Stimulated activated CD8-positive, alpha-beta memory T cell treated with anti-CD3 and anti-CD28 coated beads, Interleukin-4, amount 100 ng/mL, for 48 hours (primary cell): ENCODE measurements at regions not wholly inside any gene's neighbourhood (a gene's known extent, or its start where the extent isn't known, plus 50 kb on each side); places are given as distances from the start of the nearest gene placed in this dataset.

Experiments
- DNase-seq: peaks from one replicate; pipeline ENCODE4 v3.0.0-alpha.2; 2020

GRCh38 chr12:118866346-118866745 lies 115.0 kb upstream of the SRRM4 start:
- no peak for DNase-seq

DNA sequence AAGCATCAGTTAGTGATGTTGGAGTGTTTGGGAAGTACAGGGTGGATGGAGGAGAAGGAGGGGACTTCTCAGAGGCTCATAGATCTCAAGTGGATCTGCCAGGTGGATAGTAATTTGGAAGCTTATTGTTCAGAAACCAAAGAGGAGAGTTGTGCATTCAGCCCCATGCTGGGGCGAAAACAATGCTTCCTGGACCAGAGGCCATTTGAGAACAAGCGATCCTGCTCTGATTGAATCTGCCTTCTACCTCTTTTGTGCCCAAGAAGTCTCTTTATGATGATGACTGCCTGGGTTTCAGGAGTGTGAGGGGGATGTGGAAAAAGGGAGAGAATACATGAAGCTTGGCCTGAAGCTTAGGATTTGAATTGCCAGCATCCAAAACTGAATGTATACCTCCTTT lies 110.8 kb upstream of the SRRM4 start:
- no peak for DNase-seq

DNA sequence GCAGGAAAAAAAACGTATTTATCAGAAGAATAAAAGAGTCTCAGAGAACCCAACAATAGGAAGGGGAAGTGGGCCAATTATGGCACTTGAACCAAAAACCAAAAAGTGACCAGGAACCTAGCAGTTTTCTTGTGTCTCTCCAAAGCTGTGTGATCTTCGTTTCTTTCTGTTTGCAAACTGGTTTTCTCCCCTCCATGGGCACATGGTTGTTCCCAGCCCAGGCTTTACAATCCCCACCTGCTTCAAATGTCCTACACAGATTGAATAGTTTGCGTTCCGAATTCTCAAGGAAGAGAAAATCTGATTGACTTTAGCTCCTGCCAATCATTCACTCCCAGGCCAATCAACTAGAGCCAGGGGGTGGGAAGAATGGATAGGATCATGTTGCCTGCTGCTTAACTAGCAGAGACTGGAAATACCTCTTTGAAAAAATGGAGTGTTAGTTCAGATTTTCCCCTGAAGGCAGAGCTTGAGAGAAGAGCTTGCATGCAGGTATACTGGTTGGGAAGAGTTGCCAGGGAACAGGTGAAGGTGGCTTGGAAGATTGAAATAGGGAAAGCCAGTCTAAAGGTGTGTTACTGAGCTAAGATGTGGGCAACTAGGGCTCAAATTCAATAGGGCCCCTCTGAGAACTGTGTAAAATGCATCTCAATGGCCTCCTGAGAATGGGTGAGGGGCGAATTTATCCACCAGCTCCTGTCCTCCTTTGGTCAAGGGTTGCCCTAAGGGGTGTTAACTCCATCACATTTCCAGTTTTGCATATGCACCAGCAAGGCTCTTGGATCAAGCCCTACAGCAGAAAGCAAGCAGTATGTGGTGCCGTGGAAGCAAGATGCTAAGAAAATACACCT lies 106.4 kb upstream of the SRRM4 start:
- no peak for DNase-seq

DNA sequence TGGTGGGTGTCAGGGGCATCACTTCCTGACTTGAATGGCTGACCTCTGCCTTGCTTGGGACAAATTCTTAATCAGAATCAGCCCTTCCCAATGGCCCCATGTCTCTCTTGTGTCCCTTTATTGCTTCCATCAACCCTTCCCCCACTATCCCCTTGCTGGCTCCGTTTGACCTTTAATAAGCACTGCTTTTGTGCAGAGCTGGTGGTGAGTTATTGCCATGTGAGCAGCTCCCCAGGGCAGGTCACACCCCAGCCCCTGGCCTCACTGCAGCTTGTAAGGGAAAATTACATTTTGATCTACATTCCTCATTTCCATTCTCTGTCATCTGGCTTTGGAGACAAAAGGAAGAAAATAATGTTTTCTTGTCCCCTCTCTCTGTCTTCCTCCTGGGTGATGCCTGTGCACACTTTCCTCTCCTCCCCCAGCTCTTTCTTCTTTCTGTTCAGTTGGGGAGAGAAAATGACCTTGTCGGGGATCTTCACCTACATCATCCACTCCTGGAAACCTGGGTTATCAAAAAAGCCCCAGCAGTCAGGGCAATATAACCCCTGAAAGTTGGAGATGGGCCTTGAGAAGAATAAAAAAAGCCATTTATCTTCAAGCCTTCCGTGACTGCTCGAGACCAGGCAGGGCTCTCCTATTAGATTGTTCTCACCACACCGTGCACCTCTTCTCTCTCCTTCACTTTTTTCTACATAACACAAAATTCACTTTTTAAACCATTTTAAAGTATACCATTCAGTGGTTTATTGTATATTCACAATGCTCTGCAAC lies 100.4 kb upstream of the SRRM4 start:
- no peak for DNase-seq

- no peak for DNase-seq
These were observed 97.1 kb upstream of the SRRM4 start for GRCh38 chr12:118884226-118884625.

DNA sequence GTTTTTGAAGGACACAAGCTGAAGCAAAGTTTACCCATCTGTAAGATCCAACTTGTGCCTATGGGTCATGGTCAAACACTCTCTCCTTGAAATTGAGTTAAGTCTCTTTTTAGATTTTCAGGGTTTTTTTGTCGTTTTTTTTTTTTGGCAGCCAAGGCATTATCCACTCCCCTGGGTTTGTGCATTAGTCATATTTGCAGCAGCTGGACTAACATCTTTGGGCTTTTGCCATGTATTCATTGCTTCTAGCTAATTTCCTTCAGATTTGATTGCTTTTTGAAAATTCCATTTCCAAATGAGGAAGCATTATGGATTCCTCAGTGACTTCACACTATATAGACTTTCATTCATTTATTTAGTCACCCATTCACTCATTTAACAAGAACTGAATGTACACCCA lies 80.3 kb upstream of the SRRM4 start:
- no peak for DNase-seq

DNA sequence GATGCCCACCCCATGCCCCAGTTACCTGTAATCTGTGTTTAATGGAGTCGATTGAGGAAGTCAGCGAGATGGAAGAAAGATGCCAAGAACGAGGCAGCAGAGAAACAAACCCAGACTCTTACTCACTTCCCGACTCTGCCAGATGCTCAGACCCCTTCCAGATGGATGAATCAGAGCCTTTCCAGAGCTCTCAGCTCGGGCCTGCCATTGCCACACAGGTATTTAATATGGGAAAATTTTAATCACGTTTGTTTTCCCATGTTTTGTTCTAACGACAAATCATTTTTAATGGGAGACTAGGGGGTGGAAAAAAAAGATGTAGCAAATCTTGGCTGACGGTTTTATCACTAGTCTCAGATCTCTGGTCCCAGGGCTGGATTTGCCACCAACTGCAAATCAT lies 72.5 kb upstream of the SRRM4 start:
- no peak for DNase-seq

- DNase-seq = no peak
These were observed 68.6 kb upstream of the SRRM4 start for GRCh38 chr12:118912697-118913270.

GRCh38 chr12:118921761-118922160 lies 59.6 kb upstream of the SRRM4 start:
- no peak for DNase-seq

DNA sequence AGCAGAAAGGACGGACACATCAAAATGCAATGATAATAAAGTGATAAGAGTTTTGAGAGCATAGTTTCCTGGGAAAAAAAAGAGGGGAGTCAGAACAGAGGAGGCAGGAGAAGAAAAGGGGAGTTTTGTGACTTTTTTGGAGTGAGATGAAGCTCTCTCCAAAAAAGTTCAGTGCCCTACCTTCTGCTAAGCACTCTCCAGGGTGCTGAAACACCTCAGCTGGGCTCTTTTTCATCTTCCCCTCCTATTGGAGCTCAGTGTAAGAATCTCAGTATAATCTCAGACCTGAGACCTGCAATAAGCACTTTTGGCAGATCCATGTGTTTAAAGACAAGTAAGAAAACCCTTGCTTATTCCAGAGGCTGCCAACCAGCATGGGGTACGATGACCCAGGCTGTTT lies 58.9 kb upstream of the SRRM4 start:
- no peak for DNase-seq

DNA sequence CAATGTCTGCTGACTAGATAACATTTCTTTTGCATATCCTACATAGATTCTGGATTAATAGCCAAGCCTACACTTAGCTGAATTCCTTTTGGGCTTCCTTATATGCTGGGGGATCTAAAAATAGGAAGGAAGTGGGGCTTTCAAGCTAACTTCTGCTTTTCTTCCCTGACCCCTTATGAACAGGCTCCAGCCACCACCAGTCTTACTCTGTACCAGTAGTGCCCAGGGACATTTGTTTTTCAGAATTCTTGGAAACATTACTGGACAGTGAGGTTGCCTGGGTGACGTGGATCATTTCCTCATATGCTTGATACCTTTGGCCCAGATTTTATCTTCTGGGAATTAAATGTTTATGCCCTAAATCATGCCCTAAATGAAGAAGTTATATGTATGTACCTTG lies 55.9 kb upstream of the SRRM4 start:
- no peak for DNase-seq

DNA sequence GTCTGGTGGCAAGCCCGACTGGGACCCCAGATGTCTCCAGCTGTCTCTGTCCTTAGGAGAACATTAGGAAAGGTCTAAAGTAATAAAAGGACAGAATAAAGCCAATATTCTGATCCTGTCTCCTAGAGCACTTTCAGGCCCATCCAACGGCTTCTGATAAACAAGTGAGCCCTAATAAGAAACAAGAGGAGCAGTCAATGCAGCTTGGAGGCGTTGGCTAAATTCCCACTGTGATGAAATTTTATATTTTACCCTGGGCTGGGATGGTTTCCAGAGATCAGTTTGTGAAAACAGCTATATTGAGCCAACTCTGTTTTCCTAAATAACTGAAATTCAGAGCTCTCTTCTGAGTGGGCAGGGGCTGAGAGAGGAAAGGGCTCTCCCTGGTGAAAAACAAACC lies 55.5 kb upstream of the SRRM4 start:
- DNase-seq = no peak
